ENCODE measurements at regions not wholly inside any gene's neighbourhood (a gene's known extent, or its start where the extent isn't known, plus 50 kb on each side); places are given as distances from the start of the nearest gene placed in this dataset.

GRCh38 chr21:19529031-19529430 lies 1125.4 kb upstream of the TMPRSS15 start:
- TF ChIP-seq POLR2A (IDR thresholded peaks at IDR 0.05): no peak
- TF ChIP-seq, protein P1, sequence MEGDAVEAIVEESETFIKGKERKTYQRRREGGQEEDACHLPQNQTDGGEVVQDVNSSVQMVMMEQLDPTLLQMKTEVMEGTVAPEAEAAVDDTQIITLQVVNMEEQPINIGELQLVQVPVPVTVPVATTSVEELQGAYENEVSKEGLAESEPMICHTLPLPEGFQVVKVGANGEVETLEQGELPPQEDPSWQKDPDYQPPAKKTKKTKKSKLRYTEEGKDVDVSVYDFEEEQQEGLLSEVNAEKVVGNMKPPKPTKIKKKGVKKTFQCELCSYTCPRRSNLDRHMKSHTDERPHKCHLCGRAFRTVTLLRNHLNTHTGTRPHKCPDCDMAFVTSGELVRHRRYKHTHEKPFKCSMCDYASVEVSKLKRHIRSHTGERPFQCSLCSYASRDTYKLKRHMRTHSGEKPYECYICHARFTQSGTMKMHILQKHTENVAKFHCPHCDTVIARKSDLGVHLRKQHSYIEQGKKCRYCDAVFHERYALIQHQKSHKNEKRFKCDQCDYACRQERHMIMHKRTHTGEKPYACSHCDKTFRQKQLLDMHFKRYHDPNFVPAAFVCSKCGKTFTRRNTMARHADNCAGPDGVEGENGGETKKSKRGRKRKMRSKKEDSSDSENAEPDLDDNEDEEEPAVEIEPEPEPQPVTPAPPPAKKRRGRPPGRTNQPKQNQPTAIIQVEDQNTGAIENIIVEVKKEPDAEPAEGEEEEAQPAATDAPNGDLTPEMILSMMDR (IDR thresholded peaks at IDR 0.05): no peak
- no peak for TF ChIP-seq POLR2AphosphoS5 (IDR thresholded peaks at IDR 0.05)
- no peak for TF ChIP-seq EP300 (IDR thresholded peaks at IDR 0.05)

Measured in gastroesophageal sphincter (tissue), 3 donors.